Loucy (cell line): ENCODE measurements at regions not wholly inside any gene's neighbourhood (a gene's known extent, or its start where the extent isn't known, plus 50 kb on each side); places are given as distances from the start of the nearest gene placed in this dataset.

Experiments
- EZH2phosphoT487 ChIP-seq: fragments of 200-600 bp; IDR thresholded peaks from 2 replicates; pipeline ENCODE4 v1.6.1; 2018; ENCODE audit warnings: antibody characterized with exemption, mild to moderate bottlenecking, moderate library complexity, borderline replicate concordance
- TF ChIP-seq, protein P1 (sequence below): fragments of 200-600 bp; sonication (generic); conservative IDR thresholded peaks from 2 replicates; pipeline ENCODE4 v1.5.1; 2014; ENCODE audit warnings: mild to moderate bottlenecking, antibody characterized with exemption, low read length

DNA sequence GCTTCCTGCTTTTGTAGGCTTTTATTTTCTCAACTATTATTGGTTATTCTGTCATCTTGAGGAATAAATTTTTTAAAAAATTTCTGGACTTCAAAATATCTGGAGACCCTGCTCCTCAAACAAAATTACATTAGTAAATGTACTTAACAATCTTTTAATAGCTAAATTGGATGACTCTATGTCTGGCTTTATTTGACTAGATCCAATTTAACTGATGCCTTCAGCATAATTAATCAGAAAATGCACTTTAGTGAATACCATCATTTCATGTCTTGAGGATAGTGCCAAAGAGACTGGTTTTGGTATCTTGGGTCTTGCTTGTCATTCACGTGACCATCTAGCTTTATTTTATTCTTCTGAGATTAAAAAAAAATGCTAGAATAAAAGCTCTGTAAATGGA lies 1301.2 kb downstream of the JRKL start:
- TF ChIP-seq, protein P1, sequence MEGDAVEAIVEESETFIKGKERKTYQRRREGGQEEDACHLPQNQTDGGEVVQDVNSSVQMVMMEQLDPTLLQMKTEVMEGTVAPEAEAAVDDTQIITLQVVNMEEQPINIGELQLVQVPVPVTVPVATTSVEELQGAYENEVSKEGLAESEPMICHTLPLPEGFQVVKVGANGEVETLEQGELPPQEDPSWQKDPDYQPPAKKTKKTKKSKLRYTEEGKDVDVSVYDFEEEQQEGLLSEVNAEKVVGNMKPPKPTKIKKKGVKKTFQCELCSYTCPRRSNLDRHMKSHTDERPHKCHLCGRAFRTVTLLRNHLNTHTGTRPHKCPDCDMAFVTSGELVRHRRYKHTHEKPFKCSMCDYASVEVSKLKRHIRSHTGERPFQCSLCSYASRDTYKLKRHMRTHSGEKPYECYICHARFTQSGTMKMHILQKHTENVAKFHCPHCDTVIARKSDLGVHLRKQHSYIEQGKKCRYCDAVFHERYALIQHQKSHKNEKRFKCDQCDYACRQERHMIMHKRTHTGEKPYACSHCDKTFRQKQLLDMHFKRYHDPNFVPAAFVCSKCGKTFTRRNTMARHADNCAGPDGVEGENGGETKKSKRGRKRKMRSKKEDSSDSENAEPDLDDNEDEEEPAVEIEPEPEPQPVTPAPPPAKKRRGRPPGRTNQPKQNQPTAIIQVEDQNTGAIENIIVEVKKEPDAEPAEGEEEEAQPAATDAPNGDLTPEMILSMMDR, result no peak
- no peak for TF ChIP-seq EZH2phosphoT487
